Fibroblast of skin of left biceps (primary cell): ENCODE measurements at regions not wholly inside any gene's neighbourhood (a gene's known extent, or its start where the extent isn't known, plus 50 kb on each side); places are given as distances from the start of the nearest gene placed in this dataset.

Experiments
- DNase-seq, 2 experiments: peaks; one replicate each; pipeline ENCODE4 v3.0.0-alpha.2; 2013; ENCODE audit warnings: low read depth in 2 of 2

GRCh38 chr7:89926194-89926593 lies 228.1 kb upstream of the STEAP1 start:
- DNase-seq, result no peak

GRCh38 chr7:89926701-89927100 lies 227.6 kb upstream of the STEAP1 start:
- no peak for DNase-seq

GRCh38 chr7:89927762-89928161 lies 226.5 kb upstream of the STEAP1 start:
- no peak for DNase-seq

- DNase-seq, result no peak
Observed at GRCh38 chr7:89928451-89928850, 225.8 kb upstream of the STEAP1 start.

DNA sequence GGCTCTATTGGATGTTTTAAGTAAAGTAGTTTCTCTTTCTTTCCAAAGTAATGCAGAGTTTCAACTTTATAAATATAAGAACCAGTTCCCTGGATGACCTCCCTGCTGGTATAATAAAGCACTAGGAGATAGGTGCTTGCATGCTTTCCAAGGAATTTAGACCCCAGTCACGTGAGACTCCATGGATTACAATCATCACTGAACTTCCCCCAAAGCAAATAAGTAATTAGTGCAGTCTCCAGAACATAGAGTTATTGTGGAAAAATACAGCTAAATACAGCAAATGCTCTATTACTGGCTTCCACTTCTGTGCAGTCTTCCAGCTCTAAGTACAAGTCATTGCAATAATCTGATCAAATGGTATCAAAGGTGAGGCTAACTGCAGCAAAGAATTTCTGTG lies 220.2 kb upstream of the STEAP1 start:
- DNase-seq, result no peak

- DNase-seq, result no peak
Observed at GRCh38 chr7:89943525-89944050, 210.7 kb upstream of the STEAP1 start.

DNA sequence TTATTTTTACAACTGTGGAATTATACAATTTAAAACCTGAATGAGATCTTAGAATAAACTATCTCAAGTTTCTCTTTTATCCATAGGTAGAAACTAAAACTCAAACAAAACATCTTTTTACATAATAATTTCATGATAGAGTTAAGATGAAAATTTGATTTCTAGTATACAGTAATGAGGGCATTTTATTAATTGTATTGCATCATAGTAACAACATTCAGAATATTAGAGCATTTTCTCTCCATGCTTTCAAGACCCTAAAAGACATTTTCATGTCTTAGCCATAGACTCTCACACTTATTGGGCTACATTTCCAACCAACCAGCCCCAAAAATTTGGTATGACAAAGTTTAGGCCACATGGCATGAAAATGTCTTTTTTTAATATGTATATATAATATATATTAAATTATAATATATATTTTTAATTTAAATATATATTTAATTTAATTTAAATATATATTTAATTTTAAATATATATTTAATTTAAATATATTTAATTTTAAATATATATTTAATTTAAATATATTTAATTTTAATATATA lies 195.7 kb upstream of the STEAP1 start:
- DNase-seq, result no peak

- no peak for DNase-seq
Observed at GRCh38 chr7:89966067-89966664, 188.1 kb upstream of the STEAP1 start.

DNA sequence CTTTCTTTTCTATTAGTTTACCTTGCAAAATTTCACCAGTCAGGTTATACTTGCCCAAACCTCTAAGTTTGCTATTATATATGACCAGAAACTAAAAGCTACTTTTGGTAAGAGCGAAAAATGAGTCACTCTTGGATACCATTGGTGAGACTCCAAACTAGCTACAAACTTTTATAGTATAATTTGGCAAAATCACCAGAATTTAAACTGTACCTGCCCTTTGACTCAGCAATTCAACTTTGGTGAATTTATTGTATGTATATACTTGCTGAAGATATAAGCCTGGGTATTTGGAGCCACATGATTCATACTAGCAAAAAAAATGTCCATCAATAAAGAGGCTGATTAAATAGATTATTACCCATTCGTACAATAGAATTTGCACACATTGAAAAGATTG lies 178.7 kb upstream of the STEAP1 start:
- DNase-seq, result no peak

DNA sequence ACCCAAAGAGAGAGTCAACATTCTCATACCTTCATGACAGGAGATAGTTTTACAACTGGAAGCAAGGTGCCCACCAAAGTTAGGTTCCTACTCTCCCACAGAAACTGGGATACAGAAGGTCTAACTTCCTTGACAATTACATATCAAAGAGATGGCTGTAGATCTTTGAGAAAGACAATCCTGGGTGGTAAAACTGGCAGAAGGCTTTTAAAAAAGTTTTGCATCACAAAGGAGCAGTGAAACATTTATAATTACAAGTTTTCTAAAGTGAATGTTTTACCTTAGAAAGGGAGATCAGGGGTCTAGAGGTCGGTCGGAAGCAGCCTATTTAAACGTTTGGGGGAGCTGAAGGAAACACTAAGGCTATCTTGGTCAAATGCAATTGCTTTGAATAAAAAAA lies 166.6 kb upstream of the STEAP1 start:
- no peak for DNase-seq

GRCh38 chr7:89988074-89988473 lies 166.2 kb upstream of the STEAP1 start:
- DNase-seq, result no peak

DNA sequence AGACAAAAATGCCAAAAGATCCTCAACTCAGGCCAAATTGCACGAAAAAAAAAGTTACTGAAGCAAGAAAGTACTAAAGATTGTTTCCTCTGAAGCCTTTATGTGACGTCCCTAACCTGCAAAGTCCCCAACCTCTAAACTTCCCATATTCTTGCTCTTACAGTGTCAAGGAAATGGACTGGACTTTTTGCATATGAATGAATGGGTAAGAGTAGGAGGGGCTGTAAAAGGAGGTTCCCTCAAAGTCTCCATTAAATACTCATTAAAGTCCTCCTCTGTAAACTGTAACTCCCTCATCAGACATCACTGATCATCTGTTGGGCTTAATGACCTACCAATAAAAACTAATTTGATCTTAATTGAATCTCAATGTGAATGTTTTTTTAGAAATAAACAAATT lies 164.8 kb upstream of the STEAP1 start:
- DNase-seq, result no peak

- no peak for DNase-seq
Observed at GRCh38 chr7:89994483-89994882, 159.8 kb upstream of the STEAP1 start.

DNA sequence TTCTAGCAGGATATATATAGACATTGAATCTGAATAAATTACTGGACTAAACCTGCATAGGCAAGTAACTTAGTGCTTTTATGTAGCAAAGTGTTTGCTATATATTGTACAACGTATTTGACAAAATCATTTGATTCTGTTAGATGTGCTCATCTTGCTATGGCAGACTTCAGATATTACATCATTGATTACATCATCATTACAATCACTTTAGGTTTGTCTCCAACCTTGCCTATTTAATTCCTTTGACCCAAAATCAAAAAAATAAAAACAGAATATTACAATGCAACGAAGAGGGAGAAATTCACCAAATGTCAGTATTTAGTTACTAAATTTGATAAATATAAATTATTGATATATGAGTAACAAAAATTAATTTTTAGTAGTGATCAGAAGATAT lies 155.7 kb upstream of the STEAP1 start:
- DNase-seq, result no peak

GRCh38 chr7:90005836-90006235 lies 148.4 kb upstream of the STEAP1 start:
- DNase-seq, result no peak

- no peak for DNase-seq
Observed at GRCh38 chr7:90007001-90007654, 147.1 kb upstream of the STEAP1 start.

DNA sequence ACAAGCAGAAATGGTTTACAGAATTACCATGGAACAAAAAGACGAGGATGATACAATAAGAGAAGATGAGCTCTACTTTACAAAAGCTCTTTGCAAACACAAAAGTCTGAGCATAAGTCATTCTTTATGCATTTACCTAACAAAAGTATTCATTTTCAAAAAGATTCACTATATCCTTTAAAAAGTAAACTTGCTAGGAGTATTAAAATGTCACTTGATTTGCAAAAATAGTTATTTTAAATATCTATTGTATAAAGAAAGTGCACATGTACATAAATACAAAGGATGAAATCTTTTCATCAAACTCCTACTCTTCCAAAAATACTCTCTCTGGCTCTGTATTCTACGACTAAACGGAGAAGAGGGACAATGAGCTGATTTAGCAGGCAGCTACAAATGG lies 146.4 kb upstream of the STEAP1 start:
- DNase-seq, result no peak

- no peak for DNase-seq
Observed at GRCh38 chr7:90022213-90022612, 132.1 kb upstream of the STEAP1 start.

DNA sequence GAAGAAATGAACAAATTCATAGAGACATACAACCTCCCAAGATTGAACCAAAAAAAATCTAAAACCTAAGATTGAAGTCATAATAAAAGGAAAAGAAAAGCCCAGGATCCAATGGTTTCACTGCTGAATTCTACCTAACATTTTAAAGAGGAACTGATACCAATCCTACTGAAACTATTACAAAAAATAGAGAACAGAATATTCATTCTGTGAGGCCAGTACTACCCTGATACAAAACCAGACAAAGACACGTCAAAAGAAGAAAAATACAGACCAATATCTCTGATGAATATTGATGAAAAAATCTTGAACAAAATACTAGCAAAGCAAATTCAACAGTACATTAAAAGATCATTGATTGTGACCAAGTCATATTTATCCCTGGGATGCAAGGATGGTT lies 128.5 kb upstream of the STEAP1 start:
- no peak for DNase-seq

DNA sequence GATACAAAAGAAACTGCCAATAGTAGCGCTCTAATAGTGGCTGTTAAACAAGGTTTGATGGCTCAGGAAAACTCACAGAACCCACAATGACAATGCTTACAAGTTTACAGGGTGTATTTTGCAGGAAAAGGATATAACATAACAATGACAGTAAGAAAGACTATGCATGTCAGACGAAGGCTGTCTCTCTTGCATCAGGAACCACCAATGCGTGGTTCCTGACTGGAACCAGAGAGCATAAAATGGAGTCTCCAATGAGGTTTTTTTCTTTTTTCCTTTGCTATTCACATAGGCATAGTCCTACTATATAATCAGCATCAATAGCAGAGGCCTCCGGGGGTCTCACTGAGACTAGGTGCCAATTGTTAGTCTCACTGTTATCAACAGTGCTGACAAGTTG lies 120.4 kb upstream of the STEAP1 start:
- no peak for DNase-seq

DNA sequence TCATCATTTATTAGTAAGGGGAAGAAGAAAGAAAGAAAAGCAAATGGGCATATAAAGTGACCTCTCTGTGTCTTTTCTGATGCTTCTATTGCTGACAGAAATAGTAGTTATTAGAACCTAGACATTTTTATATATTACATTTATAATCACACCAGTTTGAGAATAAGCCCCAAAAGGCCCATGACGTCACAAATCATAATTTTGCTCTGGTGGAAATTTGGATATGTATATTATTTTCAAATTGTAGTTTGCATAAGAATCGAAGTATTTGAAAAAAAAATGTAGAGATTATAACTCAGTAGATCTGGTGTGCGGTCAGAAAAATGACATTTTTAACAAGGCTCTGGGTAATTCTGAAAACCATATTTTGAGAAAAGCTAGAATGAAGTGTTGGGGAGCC lies 101.2 kb upstream of the STEAP1 start:
- DNase-seq, result no peak

- no peak for DNase-seq
Observed at GRCh38 chr7:90061077-90061476, 93.2 kb upstream of the STEAP1 start.

GRCh38 chr7:90064370-90064769 lies 89.9 kb upstream of the STEAP1 start:
- no peak for DNase-seq
